Epithelial cell of esophagus (primary cell): ENCODE measurements at regions not wholly inside any gene's neighbourhood (a gene's known extent, or its start where the extent isn't known, plus 50 kb on each side); places are given as distances from the start of the nearest gene placed in this dataset.
A peak's percentile ranks its signal among the peaks of the same experiment; 100 is the strongest.

Experiments used
- DNase-seq: peaks from one replicate; pipeline ENCODE4 v3.0.0; 2010; ENCODE audit warnings: low read depth
- H3K4me3 ChIP-seq: 2 replicates; pipeline ENCODE4 v1.5.1; 2011; ENCODE audit warnings: mild to moderate bottlenecking, low read length, control low read depth
- CTCF ChIP-seq: IDR thresholded peaks from 2 replicates; pipeline ENCODE4 v1.5.1; 2011; ENCODE audit warnings: low read depth, mild to moderate bottlenecking, low read length, control low read depth, inconsistent platforms; ENCODE audit not compliant: insufficient read depth; ENCODE audit errors: missing control alignments

- no peak overlapping the region for H3K4me3 ChIP-seq
- DNase-seq, result no peak
- TF ChIP-seq CTCF, result no peak
Observed at GRCh38 chr1:57483954-57484353, 60.1 kb upstream of the DAB1 start.

GRCh38 chr1:57479471-57479870 lies 55.6 kb upstream of the DAB1 start:
- no peak overlapping the region for H3K4me3 ChIP-seq

GRCh38 chr1:57475366-57475765 lies 51.5 kb upstream of the DAB1 start:
- DNase-seq, result no peak
- no peak for TF ChIP-seq CTCF
- H3K4me3 ChIP-seq, result no peak overlapping the region

More at GRCh38 chr1:57479471-57479870, 55.6 kb upstream of the DAB1 start:
- no peak for TF ChIP-seq CTCF
- DNase-seq, result no peak

GRCh38 chr1:57474137-57474750 lies 50.4 kb upstream of the DAB1 start:
- no peak overlapping the region for H3K4me3 ChIP-seq
- peak; percentile 18 for DNase-seq
- no peak for TF ChIP-seq CTCF
